HG02610 (cell line): ENCODE measurements at regions not wholly inside any gene's neighbourhood (a gene's known extent, or its start where the extent isn't known, plus 50 kb on each side); places are given as distances from the start of the nearest gene placed in this dataset.
"Not testable (repeated sequence)": the region's sequence is repeated elsewhere in the genome, so short reads cannot be mapped to it uniquely, and the experiment has no call there.

Source experiments
- ATAC-seq: cut with Tn5 transposase; IDR thresholded peaks from one replicate; pipeline ENCODE4 v1.9.1; 2021; ENCODE audit warnings: mild to moderate bottlenecking, moderate library complexity; ENCODE audit not compliant: unreplicated experiment

DNA sequence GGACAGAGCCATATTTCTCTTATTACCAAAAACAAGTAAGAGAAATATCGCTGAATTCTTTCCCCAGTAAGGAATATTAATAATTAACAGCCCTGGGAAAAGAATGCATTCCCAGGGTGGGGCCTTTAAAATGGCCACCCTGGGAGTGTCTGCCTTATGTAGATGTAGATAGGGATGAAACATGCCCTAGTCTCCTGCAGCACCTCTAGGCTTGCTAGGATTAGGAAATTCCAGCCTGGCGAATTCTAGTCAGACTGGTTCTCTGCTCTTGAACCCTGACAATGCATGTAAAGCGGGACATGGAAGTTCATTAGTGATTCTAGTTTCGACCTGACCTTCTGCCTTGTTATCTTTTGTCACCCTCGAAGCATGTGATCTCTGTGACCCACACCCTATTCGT lies 405.2 kb upstream of the MAP2 start:
- not testable (repeated sequence) for ATAC-seq

DNA sequence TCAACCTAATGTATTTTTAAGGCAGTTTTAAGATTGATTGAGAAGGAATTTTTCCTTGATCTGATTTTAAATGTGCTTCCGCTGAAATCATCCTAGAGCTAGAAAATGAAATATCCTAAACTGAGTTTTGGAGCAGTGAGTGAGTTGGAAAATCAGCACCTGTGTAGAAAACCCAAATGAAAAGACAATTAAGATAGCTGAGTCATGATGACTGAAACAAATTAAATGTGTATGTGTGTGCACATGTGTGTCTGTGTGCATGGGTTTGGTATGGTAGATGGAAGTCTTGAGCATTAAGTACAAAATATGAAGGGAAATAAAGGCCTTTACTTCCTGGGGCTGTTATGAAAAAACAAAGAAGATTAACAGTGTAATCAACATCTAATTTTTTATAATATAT lies 394.6 kb upstream of the MAP2 start:
- ATAC-seq = no peak

DNA sequence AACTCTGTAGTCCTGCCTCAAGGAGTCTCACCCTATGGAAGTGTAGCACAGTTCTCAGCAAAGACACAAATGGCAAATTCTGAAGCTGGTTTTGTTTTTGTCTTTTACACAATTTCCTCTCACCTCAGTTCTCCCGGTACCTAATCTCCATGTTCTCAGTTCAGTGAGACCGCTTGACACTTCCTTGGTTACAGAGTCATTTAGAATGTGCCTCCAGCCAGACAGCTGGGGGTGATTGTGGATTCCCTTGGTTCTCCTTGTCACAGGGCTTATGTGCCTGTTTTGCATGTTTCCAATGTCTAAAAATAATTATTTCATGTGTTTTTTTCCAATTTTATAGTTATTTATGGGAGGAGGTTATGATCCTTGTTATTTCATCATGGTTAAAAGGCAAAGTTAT lies 379.5 kb upstream of the MAP2 start:
- ATAC-seq = no peak

DNA sequence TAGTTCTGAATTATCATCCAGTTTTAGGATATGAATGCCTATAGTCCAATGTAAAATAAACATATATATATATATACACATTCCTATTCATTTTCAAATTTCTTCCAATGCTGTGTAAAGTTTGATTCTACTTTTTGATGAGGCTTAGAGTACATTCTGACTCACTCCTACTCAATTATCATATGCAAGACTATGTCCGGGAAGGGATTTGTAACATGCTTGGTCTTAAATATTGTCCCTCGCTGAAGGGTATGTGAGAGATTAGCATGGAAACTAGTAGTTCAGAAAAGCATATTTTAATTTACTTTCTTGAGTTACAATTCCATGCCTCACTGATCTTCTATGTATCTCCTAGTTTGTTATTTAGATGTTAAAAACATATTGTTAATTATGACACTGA lies 377.7 kb upstream of the MAP2 start:
- no peak for ATAC-seq

DNA sequence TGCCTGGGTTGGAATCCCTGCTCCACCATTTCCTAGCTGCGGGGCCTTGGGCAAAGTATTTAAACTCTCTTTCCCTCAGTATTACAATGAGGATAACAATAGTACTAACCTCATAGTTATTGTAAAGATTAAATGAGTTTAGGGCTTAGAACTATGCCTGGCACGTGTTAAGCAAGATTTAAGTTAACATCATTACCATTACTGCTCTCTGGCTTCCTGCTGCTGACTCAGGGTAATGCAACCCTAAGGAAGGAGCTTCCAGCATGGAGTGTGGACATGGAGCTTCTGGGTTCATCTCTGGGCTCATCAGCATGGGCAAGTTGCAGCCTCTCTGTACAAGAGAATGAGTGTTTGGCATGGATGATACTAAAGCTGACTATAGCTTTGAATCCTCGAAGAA lies 374.2 kb upstream of the MAP2 start:
- ATAC-seq = no peak

DNA sequence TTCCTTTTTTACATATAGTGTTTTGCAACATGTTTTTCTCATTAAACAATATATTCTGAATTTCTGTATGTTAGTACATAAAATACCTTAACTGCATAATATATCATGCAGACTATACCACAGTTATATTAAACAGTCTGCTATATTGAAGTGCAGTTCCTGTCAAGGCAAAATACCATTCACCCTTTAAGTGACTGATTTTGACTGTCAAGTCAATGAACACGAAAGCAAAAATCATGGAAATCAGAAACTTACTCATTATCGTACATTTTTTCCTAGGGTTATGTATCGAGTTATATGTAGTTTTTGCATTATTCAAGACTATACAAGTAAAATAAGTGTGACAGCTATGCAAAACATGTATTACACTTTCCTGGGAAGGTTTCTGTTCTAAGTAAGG lies 361.6 kb upstream of the MAP2 start:
- no peak for ATAC-seq

DNA sequence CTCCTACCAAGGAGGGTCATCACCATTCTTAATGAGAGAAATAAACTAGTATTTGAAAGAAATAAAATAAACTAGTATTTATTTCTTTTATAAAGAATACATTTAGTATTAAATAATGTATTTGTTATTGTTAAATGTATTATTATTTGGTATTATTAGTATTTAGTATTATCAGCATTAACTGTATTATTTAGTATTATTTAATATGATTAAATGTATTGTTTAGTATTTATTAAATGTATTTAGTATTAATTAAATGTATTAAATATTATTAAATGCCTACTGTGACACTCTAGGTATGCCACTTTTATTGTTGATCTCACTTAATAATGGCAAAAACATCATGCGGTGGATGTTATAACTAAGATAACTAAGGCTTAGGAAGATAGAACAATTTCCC lies 353.6 kb upstream of the MAP2 start:
- no peak for ATAC-seq

DNA sequence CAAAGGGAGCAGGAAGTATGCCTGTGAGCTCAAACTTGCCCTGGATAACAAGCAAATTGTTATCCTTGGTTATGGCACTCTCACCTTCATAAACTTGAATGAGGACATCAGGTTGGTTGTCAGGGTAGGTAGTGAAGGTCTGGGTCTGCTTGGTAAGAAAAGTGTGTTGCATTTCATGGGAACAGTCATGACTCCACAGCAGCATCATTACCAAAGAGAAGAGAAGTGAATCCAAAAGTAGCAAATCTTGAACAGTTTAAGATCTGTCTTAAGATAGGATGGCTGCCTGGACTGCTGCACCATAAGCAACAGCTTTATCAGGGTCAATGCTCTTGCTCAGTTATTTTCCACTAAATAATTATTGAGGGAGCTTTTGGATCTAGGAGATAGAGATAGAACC lies 350.7 kb upstream of the MAP2 start:
- ATAC-seq = no peak

DNA sequence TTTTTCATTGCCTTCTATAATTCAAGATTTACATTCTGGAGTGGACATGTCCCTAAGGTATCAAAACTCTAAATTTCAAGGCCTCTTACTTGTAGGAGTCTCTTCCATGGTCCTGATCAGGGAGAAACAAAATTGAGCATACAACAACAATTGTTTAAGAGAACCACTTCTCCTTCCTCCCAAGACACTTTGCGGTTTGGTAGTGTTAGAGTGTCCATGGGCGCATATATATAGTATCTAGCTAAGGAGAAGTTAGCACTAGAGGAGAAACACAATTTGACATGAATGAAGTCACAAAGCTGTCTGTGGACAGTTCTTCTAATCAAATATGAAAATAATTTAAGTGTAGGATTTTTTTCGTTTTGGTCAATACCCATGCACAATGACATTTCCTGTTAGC lies 349.1 kb upstream of the MAP2 start:
- ATAC-seq = no peak

DNA sequence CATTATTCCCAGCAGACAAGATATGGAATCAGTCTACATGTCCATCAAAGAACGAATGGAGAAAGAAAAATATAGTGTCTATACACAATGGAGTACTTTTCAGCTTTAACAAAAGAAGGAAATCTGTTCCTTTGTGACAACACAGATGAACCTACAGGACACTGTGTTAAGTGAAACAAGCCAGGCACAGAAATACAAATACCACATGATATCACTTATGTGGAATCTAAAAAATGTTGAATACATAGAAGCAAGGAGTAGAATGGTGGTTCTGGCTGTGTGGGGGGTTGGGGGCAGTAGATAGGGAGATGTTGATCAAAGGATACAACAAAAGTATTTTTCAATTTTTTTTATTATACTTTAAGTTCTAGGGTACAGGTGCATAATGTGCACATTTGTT lies 347.7 kb upstream of the MAP2 start:
- no peak for ATAC-seq

DNA sequence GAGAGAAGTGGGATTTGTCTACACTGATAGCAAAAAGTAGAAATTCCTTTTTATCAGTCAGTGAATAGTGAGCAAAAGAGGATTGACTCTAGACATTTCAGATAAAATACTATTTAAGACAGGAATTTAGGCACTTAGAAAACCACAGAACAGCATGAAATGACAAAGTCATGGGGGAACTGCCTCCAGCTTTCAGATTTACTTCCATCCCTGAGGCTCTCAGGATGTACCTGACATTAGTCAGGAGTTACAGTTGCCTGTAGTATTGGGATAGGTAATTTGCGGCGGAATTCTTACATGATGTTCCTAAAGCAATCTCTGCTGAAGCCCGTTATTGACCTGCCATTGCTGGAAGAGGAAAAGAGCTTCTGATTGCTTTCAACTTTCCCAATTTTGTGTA lies 337.1 kb upstream of the MAP2 start:
- no peak for ATAC-seq

DNA sequence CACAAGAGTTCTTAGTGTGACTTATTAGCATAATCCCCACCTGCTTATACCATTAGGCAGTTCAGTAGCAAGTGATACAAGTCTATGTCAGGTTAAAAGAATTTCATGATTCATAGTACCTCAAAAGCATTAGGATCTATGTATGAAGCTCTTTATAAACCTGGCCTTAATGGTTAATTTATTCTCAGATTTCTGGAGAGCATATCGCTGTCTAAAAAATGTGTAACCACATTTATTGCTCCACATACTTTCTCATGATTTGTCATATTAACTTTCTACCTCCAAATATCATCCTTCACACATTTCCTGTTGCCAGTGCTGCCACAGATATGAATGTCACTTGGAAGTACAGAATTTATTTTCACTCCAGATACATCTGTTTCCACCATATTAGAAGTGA lies 332.8 kb upstream of the MAP2 start:
- ATAC-seq = no peak

DNA sequence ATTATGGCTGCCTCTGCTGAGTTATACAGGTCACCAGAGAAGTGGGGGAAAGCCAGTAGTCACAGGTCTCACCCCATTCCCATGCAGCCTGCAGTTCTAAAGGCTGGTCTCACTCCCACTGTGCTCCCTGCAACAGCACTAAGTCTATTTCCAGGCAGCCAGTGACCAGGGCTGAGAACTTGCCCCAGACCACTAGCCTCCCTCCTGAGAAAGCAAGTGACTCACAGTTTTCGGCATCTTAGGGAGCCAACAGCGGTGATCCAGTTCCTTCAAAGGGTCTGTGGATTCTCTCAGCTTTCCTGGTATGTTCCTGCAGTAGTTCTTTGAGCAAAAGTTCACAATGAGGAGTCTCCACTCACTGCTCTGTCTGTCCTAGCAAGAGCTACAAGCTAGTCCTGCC lies 329.6 kb upstream of the MAP2 start:
- ATAC-seq = no peak

DNA sequence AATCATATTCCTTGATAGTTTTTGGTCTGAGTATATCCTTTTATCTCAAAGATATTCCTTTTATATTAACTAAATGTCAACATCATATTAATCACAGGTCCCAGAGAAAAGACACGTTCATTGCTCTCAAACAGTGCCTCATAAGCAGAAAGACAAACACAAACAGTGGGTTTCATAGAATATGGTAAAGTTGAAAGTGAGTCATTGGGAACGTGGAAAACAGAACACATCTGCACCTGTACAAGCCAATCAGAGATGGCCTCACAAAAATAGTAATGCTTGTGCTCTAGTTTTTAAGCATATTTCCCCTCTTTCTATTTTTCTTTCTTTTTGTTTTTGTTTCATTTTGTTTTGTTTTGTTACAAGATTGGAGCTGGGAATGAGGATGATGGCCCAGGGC lies 328.4 kb upstream of the MAP2 start:
- ATAC-seq = no peak

DNA sequence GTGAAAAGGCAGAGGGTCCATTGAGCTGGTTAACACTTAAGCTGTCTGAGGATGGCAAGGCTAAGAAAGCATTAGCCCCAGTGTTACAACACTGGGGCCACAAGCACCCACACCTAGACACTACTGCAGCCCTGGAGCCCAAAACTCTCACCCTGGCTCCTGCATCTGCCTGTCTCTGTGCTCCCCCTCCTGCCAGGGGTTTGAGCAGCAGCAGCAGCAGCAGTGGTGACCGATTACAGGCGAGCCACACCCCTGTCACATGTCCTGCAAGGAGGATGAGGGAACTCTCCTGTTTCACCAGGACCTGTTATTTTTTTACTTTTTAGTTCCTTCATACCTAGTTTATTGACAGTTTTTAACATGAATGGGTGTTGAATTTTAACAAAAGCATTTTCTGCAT lies 326.7 kb upstream of the MAP2 start:
- ATAC-seq = no peak

DNA sequence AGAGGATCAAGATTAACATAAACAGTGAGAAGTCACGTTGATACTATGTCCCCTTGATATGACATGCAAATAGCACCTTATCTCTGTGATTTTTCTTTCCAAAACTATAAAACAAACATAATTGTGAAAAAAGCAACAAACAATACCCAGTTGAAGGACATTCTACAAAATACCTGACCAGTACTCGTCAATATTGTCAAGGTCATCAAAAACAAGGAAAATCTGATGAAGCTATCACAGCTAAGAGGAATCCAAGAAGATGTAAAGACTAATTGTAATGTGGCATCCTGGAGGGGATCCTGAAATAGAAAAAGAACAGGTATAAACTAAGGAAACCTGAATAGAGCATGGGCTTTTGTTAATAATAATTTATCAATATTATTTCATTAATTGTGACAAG lies 321.5 kb upstream of the MAP2 start:
- no peak for ATAC-seq

DNA sequence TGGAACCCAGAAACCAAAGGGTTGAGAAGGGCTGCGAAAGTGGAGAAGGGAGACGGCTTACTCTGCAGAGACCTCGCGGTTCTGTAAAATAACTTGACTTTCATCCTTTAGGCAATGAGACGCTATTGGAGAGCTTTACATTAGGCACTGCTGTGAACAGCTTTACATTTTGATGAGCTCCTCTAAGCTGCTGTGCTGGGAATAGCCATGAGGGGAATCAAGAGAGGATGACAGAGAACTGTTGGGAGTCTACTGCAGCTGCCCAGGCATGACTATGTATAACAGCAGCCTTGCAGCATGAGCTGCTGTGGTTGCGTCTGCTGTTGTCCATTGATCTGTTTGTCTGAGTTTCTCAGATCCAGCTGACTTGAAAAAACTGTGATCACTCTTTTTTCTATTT lies 310.8 kb upstream of the MAP2 start:
- no peak for ATAC-seq

DNA sequence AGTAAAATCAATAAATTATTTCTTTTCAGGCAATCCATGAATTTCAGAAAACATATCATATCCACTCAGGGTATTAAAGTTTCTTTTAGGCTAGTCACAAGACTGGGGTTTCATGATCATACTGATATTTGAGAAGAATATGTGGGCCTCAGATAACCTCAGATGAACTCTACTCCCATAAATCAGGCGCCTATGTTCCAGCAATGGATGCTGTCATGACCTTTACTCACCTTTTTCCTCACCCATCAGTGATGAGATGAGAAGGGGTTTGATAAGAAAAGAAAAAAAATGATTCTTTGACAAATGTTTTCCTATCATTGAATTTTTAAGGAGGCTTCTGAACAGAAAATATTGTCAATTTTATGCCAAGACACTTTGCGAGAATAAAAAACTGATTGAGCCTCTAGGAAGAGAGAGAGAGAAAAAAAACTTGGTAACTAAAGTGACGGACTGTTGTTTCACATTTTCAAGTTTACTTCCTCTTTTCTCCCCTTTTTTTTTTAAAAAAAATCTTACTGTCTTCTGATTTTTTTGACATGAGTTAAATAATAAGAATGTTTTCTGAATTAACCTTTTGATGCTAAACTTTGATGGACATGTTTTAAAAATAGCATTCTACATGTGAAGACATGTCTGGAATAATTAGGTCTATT lies 309.1 kb upstream of the MAP2 start:
- no peak for ATAC-seq

DNA sequence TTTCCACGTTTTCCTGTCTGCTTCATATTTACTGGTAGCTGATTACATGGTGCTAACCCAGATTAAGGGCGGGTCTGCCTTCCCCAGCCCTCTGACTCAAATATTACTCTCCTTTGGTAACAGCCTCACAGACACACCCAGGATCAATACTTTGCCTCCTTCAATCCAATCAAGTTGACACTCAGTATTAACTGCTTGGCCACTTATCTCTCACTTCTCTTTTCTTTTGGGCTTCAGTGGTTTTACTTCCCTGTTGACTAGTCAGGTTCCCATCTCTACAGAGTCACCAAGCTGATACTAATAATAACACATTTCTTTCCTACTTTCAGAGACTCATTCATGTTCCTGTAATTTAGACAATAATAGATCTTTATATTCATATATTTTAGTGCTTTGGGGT lies 302.2 kb upstream of the MAP2 start:
- peak; percentile 87 for ATAC-seq

DNA sequence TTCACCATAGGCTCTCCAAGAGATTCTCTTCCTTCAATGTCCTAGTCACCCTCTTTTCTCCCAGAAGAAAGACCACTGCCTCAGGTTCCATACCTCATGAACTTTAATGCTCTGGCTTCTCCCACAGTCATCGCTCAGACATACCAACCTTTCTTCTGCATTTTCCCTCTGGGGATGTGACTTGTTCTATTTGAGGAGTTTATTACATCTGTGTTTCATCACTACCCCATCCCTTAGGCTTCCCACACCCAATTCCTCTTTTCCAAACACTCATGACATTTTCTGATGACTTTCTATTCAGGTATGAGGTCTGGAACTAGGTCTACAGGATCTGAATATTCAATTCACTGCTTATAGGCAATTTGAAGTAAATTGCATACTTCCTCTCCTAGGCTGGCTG lies 298.6 kb upstream of the MAP2 start:
- ATAC-seq = no peak

DNA sequence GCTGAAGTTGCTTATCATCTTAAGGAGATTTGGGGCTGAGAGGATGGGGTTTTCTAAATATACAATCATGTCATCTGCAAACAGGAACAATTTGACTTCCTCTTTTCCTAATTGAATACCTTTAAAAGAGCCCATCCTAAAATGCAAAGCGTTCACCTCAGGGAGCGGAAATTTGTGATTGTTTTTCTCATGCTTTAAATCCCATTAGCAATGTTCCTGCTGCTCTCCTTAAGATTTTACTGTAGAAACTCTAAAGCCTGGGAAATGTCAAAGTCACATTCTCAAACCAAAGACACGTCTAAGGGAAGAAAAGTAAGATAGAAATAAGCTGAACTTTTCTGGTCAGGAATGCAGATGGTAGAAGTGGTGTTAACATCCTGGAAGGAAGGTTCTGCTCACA lies 285.8 kb upstream of the MAP2 start:
- ATAC-seq = no peak

DNA sequence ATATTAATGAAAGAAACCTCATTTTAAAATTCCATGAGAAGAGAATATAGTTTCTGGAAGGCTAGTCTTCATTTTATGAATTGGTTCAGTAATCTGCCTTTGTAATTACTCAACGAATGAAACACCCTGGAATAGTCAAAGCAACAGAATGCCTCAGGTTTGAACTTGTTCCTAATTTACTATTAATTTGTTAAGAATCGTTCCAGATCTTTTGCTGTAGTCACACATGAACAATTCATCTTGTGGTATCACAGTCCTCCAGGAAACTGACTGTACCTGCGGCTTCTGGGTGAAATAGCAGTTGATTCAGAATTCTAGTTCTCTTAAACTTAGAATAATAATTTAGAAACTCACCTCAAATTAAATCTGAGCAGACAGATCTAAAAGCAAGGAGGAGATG lies 282.7 kb upstream of the MAP2 start:
- no peak for ATAC-seq

DNA sequence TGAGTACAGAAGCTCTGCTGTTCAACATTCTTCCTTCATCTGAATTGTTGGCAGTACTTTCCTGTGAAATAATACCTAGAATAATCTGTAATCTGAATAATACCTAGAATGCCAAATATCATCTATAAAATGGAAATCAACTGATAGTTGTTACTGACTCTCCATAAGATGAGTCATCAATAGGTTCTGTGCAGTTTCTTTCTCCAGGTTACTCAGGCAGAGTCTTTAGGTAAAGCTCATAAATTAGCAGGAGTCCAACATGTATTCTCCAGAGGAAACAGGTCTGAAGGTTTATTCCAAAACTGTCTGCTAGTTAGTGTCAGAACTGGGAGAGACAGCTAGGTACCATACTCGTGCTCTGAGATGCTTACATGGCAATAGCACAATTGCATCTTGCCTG lies 282.0 kb upstream of the MAP2 start:
- ATAC-seq = no peak

DNA sequence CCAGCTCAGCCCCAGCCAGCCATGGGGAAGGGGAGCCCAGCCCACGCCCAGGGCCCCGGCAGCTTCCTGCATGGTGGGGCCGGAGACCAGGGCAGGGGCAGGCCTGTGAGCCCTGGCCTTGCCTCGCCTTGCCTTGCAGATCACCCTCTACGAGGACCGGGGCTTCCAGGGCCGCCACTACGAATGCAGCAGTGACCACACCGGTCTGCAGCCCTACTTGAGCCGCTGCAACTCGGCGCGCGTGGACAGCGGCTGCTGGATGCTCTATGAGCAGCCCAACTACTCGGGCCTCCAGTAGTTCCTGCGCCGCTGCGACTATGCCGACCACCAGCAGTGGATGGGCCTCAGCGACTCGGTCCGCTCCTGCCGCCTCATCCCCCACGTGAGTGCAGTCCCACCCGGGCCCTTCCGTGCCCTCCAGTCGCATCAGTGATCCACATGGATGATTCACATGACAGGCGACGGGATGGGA lies 278.6 kb upstream of the MAP2 start:
- not testable (repeated sequence) for ATAC-seq
